ENCODE measurements at regions not wholly inside any gene's neighbourhood (a gene's known extent, or its start where the extent isn't known, plus 50 kb on each side); places are given as distances from the start of the nearest gene placed in this dataset.

GRCh38 chr18:40108596-40108995, 1846.4 kb upstream of the PIK3C3 start:
- DNase-seq (ENCODE audit: low spot score), result no peak
- intact Hi-C loops (cut with DNase I), result no loop called here
- ATAC-seq, result no peak

- intact Hi-C loops (cut with DNase I), result no loop called here
- no peak for ATAC-seq
- DNase-seq (ENCODE audit: low spot score), result no peak
Observed at GRCh38 chr18:40102903-40103302, 1852.1 kb upstream of the PIK3C3 start.

- ATAC-seq, result no peak
- DNase-seq (ENCODE audit: low spot score), result no peak
- intact Hi-C loops (cut with DNase I), result no loop called here
Observed at GRCh38 chr18:40099641-40100040, 1855.4 kb upstream of the PIK3C3 start.

DNA sequence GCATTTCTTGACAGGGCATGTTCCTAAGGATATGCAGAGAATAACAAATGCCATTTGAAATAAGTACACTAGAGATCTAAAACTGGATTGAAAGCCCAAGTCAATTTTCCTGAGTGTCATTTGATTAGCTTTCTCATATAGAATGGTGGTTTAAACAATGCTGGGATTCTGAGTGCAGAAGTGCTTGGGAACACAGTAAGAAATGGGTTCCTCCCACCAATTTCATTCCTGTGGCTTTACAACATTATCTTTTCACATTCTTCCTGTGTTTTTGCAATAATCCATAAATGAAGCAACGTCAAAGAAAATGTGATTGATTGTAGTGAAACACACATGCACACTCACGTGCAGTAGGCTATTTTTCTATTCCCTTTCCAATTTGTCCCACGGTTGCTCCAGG, 1858.4 kb upstream of the PIK3C3 start:
- intact Hi-C loops (cut with DNase I), result no loop called here
- DNase-seq (ENCODE audit: low spot score), result no peak
- no peak for ATAC-seq

DNA sequence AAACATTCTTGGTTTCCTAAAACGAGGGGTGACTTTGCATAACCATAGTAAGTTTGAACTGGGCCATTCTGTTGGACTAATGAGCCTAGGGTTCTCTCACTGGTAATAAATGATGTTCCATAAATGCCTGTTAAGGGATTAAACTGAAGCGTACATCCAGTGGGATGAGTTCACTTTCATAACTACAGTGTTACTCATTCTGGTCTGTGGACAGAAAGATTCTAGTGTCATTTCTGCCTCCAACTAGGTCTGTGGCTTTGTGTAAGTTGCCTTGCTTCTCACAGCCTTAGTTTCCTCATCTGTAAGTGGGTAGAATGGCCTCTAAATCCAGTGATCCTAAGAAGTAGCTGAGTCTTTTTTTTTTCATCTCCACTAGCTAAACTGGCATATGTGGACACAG, 1860.6 kb upstream of the PIK3C3 start:
- no peak for ATAC-seq
- intact Hi-C loops (cut with DNase I), result loop anchor here (5.0 kb wide), 1 partner anchor 473 kb away; no protein-coding TSS in a partner anchor
- no peak for DNase-seq (ENCODE audit: low spot score)

DNA sequence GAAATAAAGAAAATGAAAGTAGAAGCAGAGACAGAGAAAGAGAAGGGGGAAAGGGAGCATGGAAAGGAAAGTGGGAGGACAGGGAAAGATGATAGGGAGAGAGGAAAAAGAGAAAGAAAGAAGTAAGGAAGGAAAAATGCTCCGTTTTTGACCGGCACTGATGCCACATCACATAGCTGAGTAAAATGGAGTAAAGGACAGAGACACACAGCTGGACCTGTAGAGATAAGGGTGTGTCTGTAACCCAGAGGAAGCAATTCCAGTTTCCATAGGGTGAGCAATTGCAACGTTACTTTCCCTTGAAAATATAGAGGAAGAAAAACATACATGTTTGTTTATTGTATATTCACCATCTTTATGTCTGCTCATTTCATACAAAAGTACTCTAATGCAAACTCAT, 1866.9 kb upstream of the PIK3C3 start:
- intact Hi-C loops (cut with DNase I), result no loop called here
- DNase-seq (ENCODE audit: low spot score) (no peak), ATAC-seq (peak; percentile 51)

DNA sequence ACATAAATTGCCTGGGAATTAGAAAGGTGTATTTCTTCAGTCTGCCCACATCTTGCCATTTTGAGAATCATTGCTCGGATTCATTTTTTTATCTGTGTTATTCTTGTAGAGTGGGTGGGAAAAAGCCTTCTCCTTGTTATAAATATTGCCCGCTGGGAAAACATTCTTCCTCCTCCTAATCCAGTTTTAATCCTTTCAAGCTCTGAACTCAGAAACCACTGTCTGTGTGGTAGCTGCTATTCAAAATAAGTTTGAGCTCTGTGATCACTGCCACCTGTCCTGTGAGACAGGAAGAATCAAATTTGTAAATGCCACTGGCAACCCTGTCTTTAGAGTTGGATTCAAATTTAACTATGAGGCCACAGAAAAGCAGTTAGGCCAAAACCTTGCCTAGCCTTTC, 1875.2 kb upstream of the PIK3C3 start:
- ATAC-seq (no peak), DNase-seq (ENCODE audit: low spot score) (no peak)
- intact Hi-C loops (cut with DNase I), result no loop called here

DNA sequence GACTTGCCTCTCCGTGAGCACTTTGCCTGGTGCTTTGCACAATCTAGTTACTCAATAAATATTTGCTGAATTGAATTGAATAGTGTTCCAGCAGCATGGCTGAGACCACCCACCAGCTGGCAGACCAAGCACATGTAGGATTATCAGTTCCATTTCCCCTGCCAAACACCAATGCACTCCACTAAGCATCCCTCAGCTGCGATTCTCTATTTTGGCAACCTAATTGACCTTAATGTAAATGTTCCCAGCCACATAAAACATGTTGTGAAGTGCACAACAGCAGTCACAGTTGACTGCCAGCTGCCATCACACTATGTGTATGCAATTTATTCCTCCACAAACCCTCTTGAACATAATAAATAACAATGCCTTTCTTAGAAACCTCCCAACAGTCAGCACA, 1879.4 kb upstream of the PIK3C3 start:
- ATAC-seq (no peak), DNase-seq (ENCODE audit: low spot score) (no peak)
- intact Hi-C loops (cut with DNase I), result no loop called here

GRCh38 chr18:40072761-40073160, 1882.3 kb upstream of the PIK3C3 start:
- ATAC-seq (no peak), DNase-seq (ENCODE audit: low spot score) (no peak)
- intact Hi-C loops (cut with DNase I), result no loop called here

GRCh38 chr18:40066368-40066767, 1888.7 kb upstream of the PIK3C3 start:
- intact Hi-C loops (cut with DNase I), result no loop called here
- ATAC-seq, result no peak
- DNase-seq (ENCODE audit: low spot score), result no peak

GRCh38 chr18:40063488-40063887, 1891.5 kb upstream of the PIK3C3 start:
- no peak for DNase-seq (ENCODE audit: low spot score)
- intact Hi-C loops (cut with DNase I), result no loop called here
- no peak for ATAC-seq

- DNase-seq (ENCODE audit: low spot score) (no peak), ATAC-seq (no peak)
- intact Hi-C loops (cut with DNase I), result no loop called here
Observed at GRCh38 chr18:40061086-40061485, 1893.9 kb upstream of the PIK3C3 start.

DNA sequence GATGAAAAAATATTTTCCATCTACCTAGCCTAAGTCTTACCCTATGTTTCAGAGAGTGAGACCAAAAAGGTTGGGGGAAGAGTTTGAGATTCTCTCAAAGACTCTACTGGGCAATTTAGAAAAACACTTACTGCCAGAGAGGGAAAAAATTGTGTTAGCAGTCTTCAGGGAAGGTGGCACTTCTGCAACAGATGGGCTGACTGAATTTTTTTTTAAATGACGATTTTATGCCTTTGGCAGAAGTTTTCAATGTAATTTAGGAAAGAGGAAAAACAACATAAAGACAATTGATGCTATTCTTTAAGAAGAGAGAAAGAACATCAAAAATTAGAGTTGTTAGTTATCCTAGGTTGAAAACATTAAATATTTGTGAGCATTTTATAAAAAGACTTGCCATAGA, 1894.5 kb upstream of the PIK3C3 start:
- ATAC-seq, result no peak
- DNase-seq (ENCODE audit: low spot score), result no peak
- intact Hi-C loops (cut with DNase I), result no loop called here

DNA sequence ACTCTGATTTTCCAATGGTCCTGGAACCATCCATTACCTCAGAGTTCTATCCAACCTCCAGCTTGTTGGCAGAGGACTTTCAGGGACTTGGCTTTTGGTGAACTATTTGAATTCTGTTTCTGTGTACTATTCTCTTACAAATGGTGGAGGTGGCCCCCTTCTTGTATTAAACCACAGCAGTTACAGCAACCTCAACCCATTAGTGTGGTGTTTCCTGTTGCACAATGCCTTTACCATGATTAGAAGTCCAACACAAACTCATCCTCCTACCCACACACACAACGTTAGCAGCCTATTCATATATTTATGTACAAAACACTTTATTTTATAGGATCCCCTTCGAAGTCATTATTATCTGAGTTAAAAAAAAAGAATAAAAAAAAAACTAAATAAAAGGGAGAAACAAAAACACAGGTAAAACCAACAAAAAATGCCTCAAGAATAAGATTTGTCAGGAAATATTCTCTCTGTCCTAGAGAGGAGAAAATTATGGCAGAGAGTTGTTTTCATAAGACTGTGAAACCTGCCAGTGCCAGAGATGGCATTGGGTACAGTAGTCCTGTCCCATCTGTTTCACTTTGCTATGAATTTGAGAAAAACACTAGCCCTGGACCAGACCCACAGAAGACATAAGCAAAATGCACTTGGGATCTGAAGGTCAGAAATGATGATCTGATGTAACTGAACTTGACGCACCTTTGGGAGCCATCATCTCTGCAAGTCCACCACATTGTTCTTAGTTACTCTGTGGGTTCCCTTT, 1896.0 kb upstream of the PIK3C3 start:
- ATAC-seq (no peak), DNase-seq (ENCODE audit: low spot score) (no peak)
- intact Hi-C loops (cut with DNase I), result no loop called here

DNA sequence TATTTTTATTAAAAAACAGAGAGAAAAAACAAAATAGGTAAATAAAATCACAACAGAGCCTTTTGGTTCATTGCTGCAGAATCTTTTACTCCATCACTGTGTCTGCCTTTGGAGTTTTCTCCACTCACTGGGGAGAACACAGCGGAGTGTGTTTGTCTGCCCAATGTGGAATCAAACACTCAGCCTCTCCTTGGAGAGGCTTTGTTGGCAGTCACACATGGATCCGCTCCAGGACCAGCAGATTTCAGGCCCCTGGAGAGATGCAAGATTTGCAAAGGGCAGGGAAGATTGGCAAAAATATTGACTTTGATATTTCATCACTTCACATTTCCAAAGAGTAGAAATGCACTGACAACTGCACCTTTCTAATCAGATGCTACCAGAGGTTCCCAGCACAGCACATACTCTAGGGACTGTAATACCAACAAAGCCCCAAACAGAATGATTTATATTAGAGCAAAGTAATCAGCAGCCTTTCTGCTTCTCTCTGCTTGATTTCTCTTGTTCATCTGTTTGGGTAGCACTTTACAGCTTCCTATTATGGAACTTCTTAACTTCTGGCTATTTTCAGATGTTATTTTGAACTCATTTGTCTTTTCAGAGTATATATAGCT, 1898.8 kb upstream of the PIK3C3 start:
- ATAC-seq (peak; percentile 48), DNase-seq (ENCODE audit: low spot score) (no peak)

GRCh38 chr18:40055262-40055661, 1899.8 kb upstream of the PIK3C3 start:
- intact Hi-C loops (cut with DNase I), result no loop called here
- ATAC-seq (no peak), DNase-seq (ENCODE audit: low spot score) (no peak)

More for the DNA sequence above, 1898.8 kb upstream of the PIK3C3 start:
- intact Hi-C loops (cut with DNase I), result no loop called here

DNA sequence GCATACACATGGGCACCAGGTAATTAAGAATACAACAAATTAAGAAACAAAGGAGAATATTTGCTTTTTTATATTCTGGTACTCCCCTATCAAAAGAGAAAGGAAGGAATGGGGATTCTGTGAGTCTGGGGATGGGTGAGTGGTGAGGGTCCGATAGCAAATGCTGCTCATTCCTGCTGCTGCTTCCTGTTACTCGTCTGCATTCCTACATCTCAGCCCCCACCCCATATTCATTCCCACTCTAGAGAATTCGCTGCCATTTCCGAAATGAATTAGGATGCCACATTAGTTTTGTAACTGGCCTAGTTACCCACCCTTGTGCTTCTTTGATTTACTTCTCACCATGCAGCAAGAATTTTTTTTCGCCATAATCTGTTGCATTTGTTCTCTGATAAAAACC, 1905.3 kb upstream of the PIK3C3 start:
- intact Hi-C loops (cut with DNase I), result no loop called here
- ATAC-seq, result no peak

GRCh38 chr18:40048886-40049650, 1906.0 kb upstream of the PIK3C3 start:
- no peak for DNase-seq (ENCODE audit: low spot score)
- intact Hi-C loops (cut with DNase I), result no loop called here
- ATAC-seq, result no peak

More for the DNA sequence above, 1905.3 kb upstream of the PIK3C3 start:
- no peak for DNase-seq (ENCODE audit: low spot score)

DNA sequence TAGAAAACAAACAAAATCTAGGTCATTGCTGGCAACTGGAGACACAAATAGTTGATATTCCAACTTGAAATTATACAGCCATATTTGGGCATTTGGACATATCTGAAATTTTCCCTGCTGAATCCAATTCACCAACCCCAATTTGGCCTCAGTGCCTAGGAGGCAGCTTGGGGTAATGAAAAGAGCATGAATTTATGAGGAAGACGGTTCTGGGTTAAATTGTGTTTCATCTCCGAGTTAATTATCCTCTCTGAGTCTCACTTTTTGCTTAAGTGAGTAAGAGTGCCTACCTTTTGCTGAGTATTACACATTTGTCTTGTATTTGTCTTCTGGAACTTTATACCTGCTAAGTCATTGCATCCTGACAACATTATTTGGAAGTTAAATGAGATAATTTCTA, 1906.8 kb upstream of the PIK3C3 start:
- intact Hi-C loops (cut with DNase I), result no loop called here
- ATAC-seq, result no peak
- DNase-seq (ENCODE audit: low spot score), result no peak

- intact Hi-C loops (cut with DNase I), result no loop called here
- ATAC-seq, result no peak
- no peak for DNase-seq (ENCODE audit: low spot score)
Observed at GRCh38 chr18:40046596-40046995, 1908.4 kb upstream of the PIK3C3 start.
